ENCODE measurements at regions not wholly inside any gene's neighbourhood (a gene's known extent, or its start where the extent isn't known, plus 50 kb on each side); places are given as distances from the start of the nearest gene placed in this dataset.

DNA sequence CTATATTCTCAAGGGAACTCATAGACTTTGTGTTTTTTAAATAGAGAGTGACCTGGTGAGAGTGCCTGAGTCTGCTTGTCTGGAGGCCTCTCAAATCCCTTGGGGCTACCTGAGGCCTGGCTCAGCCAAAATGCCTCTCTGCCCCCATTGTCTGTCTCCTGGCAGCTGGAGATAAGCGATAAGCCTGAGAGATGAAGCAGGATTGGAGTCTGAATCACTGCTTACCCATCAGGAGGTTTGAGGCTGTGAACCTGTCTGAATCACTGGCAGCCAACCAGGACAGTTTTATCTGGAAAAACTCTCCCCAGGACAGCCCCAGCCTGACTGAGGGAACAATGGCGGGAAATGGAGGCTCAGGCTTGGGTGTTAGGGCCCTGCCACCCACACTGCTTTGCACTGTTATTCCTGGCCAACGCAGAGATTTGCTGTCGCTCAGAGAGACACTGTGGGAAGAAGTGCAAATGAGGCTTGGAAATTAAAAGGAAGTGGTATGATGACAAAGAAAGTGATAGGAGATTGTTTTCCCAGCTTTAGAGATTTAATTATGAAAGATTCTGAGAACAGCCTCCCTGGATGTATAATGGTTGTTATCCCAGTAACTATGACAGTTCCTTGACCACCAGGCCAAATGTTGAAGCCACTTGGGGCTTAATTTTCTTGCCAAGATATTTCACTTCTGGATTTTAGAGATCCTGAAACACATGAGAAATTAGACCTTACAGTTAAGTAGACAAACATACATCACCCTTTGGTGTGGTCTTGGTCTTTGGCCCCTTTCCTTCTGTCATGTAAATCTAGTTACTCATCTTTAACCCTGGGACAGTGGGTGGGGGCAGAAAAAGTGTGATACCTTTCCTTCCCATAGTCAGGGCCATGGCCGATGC lies 102.1 kb downstream of the RASSF10 start:
- intact Hi-C loops (cut with micrococcal nuclease) = no loop called here
- H3K4me3 ChIP-seq = no peak overlapping the region
- peaks cover 18% of the 10 kb centered on the region for H3K4me1 ChIP-seq
- H3K27me3 ChIP-seq (ENCODE audit: low read depth) = no peaks in the 10 kb centered on the region
- no peak for TF ChIP-seq CTCF (IDR thresholded peaks at IDR 0.05; ENCODE audit: borderline replicate concordance)
- H3K27ac ChIP-seq (replicated peaks) = peak overlapping the region; percentile 12
- DNase-seq = peak; percentile 15
- H3K36me3 ChIP-seq = no peaks in the 10 kb centered on the region
- H3K9me3 ChIP-seq (replicated peaks) = no peaks in the 10 kb centered on the region

- H3K4me1 ChIP-seq = peaks cover 18% of the 10 kb centered on the region
- DNase-seq = no peak
- intact Hi-C loops (cut with micrococcal nuclease) = no loop called here
Measured at GRCh38 chr11:13111813-13112130, 102.7 kb downstream of the RASSF10 start.

DNA sequence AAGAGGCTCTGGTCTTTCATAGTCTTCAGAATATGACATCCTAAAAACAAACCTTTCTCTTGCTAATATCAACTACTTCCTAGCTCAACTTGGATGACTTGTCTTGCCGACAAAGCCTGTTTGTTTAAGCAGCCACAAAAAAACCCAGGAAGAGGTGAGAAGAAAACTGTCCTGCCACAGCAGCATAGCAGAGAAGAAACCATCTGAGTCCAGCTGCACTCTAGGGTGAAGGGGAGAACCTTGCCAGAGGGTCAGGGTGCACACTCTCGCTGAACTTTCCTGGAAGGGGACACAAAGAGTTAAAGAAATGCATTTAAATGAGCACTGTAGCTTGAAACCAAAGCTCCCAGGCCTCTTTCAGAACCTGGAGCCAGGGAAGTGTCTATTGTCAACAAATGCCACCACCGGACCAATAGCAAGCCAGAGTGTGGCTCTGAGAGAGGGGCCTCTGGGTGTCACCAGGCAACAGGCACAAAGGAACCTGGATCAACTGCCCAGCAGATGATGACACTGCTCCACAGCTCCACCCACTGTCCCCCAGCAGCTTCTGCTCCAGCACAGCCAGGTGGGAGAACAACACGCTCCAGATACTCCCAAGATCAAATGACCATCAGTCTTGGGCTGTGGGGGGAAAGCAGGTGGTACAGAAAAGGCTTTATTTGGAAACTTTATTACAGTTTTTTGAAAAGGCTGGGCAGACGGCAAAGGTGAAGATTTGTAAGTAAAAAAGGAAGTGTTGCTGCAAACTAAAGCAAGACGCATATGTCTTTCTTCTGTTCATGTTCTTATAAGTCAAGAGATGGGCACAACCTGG lies 105.7 kb downstream of the RASSF10 start:
- Histone ChIP-seq H3K27me3 (ENCODE audit: low read depth) (no peaks in the 10 kb centered on the region), H3K4me1 (peaks cover 18% of the 10 kb centered on the region), H3K9me3 (replicated peaks) (no peaks in the 10 kb centered on the region), H3K27ac (replicated peaks) (no peak overlapping the region), H3K4me3 (no peak overlapping the region), H3K36me3 (no peaks in the 10 kb centered on the region)
- peak; percentile 18 for TF ChIP-seq CTCF (IDR thresholded peaks at IDR 0.05; ENCODE audit: borderline replicate concordance)
- intact Hi-C loops (cut with micrococcal nuclease) = no loop called here
- no peak for DNase-seq

More at GRCh38 chr11:13111813-13112130, 102.7 kb downstream of the RASSF10 start:
- peak overlapping the region; percentile 12 for H3K27ac ChIP-seq (replicated peaks)
- no peaks in the 10 kb centered on the region for H3K36me3 ChIP-seq
- TF ChIP-seq CTCF (IDR thresholded peaks at IDR 0.05; ENCODE audit: borderline replicate concordance) = no peak
- no peak overlapping the region for H3K4me3 ChIP-seq
- no peaks in the 10 kb centered on the region for H3K9me3 ChIP-seq (replicated peaks)
- H3K27me3 ChIP-seq (ENCODE audit: low read depth) = no peaks in the 10 kb centered on the region

- Histone ChIP-seq H3K4me3 (no peak overlapping the region), H3K4me1 (peaks cover 18% of the 10 kb centered on the region), H3K9me3 (replicated peaks) (no peaks in the 10 kb centered on the region), H3K36me3 (no peaks in the 10 kb centered on the region), H3K27me3 (ENCODE audit: low read depth) (no peaks in the 10 kb centered on the region), H3K27ac (replicated peaks) (no peak overlapping the region)
- intact Hi-C loops (cut with micrococcal nuclease) = no loop called here
- TF ChIP-seq CTCF (IDR thresholded peaks at IDR 0.05; ENCODE audit: borderline replicate concordance) = no peak
- DNase-seq = no peak
Measured at GRCh38 chr11:13115380-13115675, 106.2 kb downstream of the RASSF10 start.

GRCh38 chr11:13116491-13116890 lies 107.4 kb downstream of the RASSF10 start:
- Histone ChIP-seq H3K4me1 (peaks cover 7% of the 10 kb centered on the region), H3K27me3 (ENCODE audit: low read depth) (no peaks in the 10 kb centered on the region), H3K4me3 (no peak overlapping the region), H3K36me3 (no peaks in the 10 kb centered on the region), H3K27ac (replicated peaks) (no peak overlapping the region), H3K9me3 (replicated peaks) (no peaks in the 10 kb centered on the region)
- no peak for TF ChIP-seq CTCF (IDR thresholded peaks at IDR 0.05; ENCODE audit: borderline replicate concordance)
- DNase-seq = no peak
- intact Hi-C loops (cut with micrococcal nuclease) = no loop called here

Data from left ventricle myocardium inferior (tissue), 1 donor.